NCI-H2029 (cell line): ENCODE measurements at regions not wholly inside any gene's neighbourhood (a gene's known extent, or its start where the extent isn't known, plus 50 kb on each side); places are given as distances from the start of the nearest gene placed in this dataset.
"Not testable (repeated sequence)": the region's sequence is repeated elsewhere in the genome, so short reads cannot be mapped to it uniquely, and the experiment has no call there.

Experiments used
- DNase-seq: peaks from one replicate; lab custom pipeline; 2025; lab: John Stamatoyannopoulos, UW

DNA sequence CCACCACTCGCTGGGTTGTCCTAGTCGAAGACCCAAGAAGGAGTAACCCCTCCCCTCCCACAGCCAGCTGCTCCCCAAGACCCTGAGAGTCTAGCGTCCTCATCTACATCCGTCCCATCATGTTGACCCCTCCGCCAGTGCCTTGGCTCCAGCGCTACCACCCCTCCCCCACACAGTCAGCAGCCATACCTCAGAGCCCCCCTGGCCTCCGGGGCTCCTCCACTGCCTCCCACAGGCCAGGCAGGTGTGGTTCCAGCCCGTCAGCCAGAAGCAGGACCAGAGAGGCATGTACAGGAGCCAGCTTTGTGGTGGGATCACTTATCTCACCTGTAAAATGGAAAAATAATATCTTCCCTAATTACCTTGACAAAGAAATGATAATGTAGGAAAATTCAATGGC, 51.5 kb upstream of the PHF21B start:
- no peak for DNase-seq

DNA sequence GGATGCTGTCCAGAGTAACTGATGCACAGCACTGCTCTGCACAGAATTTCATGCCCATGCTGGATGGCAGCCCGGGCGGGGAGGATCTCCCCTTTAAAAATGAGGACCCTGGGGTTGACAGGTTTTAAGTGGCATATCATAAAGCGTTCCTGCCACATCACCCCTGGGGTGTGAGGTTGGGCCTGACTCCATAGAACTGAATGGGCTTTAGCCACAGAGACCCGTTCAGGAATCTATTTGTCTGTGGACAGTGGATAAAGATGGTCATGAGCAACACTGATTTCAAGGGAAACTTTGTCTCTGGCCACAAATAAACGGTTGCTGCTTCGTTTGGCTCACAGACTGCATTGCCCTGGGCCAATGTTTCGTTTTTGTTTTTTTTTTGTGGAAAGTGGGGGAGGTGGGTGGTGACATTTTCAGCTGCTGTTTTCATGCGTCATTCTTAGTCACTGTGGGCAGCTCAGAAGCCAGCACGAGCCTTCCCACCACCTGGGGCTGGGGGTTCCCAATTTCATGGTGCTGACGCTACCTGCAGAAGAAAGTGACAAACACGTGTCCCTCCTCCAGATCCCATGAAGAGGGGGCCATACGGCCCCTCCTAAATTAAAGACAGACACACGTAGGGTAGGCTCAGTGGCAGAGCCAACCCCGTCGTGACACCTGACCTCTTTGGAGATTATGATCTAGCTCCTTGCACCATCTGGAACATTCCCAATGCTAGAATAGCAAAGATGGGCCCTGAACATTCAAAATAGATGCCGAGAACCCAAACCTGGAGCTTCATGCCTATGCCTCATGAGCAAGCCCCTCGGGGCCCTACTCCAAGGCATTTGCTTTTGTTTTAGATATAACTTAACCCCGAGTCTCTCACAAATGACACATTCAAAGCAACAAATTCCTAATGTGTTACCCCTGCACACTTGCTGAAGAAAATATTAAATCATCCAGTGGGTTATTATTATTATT, 54.8 kb upstream of the PHF21B start:
- DNase-seq, result no peak

DNA sequence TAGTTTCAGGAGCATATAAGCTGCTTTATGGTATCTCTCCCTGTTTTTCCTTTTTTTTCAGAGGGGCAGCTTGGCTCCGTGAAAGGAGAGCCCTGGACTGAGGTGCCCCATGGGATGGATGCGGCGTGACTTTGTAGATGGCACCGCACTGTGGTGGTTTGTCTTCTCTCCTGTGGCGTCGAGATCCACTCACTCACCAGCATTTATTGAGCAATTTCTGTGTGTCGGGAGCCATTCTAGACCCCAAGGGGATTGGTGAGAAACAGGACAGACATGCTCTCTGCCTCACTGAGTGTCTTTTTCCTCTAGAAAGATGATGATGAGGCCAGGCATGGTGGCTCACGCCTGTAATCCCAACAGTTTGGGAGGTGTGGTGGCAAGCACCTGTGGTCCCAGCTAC, 55.9 kb upstream of the PHF21B start:
- DNase-seq, result no peak

DNA sequence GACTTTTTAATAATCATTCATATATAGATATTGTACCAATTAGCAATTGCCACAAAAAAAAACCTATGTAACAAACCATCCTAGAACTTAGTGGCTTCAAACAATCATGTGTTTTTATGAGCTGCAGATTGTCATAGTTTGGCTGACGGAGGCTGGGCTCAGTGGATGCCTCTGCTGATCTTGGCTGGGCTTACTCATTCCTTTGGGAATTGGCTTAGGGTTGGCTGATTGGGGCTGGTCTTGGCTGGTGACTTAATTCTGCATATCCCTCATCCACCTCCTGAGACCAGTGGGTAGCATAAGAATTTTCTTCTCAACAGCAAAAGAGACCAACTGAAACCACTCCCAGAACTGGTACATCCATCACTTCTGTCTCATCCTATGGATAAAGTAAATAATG, 57.9 kb upstream of the PHF21B start:
- no peak for DNase-seq

DNA sequence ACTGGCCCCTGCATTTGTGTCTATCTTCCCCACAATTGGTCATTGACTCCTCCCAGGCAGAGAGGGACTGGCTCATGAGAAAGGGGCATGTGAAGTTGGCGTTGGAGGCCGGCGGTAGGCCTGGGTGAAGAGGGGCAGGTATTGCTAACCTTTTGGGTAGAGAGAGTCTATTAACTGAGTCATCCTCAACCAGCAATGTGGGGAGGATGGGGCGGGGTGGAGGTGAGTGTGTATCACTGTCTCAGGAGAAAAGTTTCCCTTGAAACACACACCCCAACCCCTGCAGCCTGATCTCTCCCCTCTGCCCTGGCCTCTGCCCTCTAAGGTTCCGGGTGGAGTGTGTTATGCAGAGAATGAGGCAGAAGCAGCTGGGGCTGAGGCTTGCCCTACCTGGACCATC, 60.1 kb upstream of the PHF21B start:
- no peak for DNase-seq

DNA sequence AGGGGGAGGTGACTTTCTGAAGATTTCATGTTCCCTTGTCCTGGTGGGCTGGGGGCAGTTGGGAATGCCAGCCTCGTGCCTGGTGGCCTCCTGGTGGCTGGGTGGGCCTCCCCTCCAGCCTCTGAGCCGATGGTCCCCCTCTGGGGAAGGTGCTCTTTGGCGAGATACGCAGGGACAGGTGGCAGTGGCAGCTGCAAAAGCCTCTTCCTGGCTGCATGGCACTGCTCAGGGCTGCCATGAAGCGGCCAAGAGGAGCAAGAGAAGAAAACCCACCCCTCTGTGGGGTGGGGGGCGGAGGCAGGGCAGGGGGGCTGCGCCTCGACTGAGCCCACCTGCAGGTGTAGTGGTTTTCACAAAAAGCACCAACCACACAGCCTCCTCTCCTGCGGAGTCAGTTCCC, 61.8 kb upstream of the PHF21B start:
- DNase-seq, result no peak

DNA sequence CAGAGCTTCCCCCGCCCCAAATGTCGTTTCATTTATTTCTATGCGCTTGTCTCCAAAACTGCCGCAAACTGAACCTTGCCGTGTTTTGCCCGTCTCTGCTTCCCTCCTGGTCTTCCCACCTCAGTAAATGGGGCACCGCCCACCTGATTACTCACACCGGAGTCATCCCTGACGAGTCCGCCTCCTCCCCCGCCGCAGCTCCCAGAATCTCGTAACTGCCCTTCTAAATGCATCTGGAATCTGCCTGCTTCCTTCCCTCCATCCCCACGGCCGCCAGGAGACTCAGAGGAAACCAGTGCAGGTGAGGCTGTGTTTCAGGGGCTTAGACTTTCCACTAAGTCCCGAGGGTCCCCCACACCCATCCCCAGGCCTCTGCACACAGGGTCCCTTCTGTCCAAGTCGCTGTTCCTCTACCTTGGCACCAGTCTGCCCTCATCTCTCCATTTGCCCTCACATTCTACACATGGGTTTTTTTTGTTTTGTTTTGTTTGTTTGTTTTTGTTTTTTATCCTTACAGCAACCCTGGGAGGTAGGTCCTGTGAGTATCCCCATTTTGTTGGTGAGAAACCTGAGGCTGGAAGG, 62.6 kb upstream of the PHF21B start:
- DNase-seq, result no peak

DNA sequence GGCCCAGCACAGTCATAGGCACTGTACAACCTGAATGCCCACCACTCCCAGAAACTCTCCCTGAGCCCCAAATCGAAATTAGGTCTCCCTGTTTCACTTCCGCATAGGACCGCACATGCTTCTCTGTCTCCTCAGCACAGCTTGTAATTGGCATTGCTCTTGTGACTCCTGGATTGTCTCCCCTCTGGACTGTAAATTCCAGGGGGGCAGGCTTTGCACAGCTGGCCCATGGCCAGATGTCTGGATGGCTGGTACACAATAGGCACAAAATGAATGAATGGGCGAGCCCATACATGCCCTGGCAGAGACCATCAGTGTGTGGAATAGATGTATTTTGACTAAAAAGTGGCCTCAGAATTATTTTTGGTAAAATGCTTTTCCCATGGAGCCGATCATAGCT, 63.3 kb upstream of the PHF21B start:
- no peak for DNase-seq

DNA sequence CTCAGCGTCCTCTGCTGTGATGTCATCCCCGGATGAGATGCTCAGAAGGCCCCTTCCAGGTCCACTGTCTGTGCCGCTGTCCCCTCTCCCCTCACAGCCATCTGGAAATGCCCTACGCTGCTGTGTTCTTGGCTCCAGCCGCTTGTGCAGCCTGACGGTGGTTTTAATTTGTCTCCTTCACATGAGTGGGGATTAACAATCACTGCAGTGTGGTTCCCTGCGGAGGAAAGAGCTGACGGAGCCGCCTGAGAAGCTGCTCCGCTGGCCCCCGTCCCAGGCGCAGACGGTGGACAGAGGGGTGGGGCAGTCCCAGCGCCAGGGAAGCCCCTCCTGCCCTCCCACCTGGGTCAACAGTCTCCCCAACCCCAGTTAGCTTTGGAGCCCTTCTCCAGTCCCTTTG, 67.5 kb upstream of the PHF21B start:
- no peak for DNase-seq

DNA sequence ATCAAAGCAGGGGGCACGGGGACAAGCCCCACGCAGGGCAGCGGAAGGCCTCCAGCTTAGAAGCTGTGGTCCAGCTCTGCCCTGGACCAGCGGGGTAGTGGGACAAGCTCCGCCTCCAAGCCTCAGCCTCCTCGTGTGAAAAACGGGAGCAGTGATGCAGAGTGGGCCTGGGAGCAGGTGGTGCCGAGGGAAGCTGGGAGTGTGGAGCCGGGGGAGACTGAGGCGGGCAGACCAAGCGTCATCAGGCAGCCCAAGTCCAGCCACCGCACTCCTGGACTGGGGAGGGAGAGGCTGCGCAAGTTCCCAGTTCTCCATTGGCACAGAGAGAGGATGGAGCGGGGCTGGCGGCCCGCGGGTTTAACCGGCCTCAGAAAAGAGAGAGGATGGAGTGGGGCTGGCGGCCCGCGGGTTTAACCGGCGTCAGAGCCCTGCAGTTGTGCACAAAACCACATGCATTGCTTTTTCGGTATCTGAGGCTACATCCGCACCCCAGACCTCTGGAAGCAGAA, 68.1 kb upstream of the PHF21B start:
- no peak for DNase-seq

DNA sequence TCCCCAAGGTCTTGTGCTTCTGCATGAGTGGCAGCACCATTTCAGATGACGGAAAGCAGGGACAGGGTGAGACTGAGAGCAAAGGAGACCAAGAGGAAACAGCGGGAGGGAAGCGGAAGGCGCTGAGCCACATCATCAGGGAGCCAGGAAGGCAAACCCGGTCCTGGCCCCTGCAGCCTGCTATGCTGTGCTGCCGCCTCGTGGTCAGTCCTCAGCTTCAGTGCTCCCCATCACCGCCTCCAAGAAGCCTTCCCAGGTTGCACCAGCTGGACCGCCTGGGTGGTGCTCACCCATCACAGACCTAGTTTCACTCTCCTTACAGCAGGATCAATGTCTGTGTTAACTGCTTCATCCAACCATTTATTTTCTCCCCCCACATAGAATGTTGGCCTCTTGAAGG, 73.0 kb upstream of the PHF21B start:
- DNase-seq, result no peak

DNA sequence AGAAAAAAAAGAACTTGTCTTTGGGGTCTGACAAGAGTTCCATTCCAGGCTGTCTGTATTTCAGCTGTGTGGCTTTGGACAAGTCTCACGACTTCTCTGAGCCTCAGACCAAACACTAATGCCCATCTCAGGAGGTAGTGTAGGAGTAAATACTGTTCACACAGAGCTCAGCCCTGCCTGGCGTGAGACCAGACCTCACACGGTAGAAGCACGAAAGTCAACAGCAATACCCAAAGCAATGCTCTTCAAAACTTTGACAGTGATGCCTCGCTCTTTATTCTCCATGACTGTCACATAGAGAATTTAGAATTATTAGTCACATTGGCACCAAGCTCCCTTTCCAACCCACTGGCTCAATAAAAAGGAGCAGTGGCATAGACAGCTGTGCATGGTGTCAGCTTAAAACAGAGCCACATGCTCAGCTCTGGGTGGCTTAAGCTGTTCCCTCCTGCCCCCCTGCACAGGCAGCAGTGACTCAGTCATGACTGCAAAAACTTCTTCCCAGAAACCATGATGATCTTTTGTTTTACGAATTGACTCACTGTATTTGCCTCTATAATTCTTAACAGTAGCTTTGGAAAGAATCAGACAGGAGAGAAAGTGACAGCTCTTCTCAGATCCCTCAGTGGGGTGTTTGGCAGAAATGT, 74.0 kb upstream of the PHF21B start:
- DNase-seq, result no peak

DNA sequence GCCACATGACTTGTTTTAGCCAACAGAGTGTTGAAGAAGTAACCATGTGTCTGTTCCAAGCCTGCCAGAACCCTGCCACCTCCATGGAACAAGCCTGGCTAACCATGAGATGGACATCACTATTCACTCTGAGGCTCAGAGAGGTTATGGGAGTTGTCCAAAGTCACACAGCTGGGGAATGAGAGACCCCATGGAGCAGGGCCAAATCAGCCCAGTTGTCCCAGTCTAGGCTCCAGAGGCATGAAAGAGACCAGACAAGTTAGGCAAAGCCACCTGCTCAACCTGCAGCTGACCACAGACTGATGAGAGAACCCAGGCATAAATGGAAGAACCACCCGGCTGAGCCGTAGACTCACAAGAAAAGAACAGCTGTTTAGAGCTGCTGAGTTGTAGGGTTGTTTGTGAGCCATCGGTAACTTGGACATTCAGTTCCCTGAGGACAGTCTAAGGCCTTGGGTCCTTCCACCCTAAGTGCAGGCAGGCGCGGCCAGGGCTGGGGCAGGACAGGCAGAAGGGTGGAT, 74.7 kb upstream of the PHF21B start:
- DNase-seq, result no peak

DNA sequence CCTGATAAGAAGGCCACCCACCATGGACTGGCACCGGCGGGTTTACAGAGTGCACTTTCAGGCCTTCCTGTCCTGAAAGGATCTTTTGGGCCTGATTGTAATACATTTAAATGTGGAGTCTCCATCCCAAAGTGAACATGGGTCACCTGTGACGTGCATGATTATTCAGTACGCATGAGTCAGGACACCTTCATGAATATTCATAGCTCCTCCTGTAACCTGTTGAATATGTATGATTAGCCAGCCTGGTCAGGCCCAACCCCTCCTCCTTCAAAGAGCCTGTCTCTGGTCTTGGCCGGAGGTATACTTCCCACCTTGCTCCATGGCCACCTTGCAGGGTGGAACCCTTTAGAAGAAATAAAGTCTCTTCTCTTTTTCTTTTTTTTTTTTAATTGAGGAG, 75.9 kb upstream of the NUP50 start:
- DNase-seq, result no peak

DNA sequence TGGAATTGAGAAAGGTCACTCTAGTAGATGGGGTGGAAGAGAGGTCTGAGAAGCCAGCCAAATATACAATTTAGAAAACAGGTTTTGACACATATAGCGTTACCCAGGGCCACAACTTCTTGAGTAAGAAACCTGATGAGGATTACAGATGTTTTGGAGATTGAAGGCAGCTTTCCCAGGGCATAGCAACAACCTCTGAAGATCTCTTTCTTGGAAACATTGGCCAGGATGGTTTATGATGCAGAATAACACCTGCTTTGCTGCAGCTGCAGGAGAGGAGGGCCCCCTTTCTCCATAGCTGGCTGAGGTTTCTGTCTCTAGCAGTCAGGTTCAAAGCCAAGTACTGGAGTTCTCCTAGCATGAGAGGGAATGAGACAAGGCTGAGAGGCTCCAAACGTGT, 75.1 kb upstream of the NUP50 start:
- no peak for DNase-seq

DNA sequence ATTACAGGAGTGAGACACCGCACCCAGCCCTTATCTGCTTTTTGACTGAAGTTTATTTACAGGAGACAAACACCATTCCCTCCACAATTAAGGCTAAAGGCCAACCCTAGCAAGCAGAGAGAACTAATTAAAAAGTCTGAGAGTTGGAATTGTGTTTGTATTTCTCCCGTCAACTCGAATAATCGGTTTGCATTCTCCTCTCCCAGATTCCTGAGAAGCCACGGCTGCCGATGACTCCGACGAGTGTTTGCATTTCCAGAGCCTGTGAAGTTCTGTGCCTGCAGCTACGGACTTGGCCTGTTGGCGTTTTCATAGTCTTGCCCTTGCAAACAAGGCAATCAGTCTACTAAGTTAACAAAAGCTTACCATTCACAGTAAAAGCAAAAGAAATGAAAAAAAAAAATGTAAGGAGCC, 73.2 kb upstream of the NUP50 start:
- no peak for DNase-seq

DNA sequence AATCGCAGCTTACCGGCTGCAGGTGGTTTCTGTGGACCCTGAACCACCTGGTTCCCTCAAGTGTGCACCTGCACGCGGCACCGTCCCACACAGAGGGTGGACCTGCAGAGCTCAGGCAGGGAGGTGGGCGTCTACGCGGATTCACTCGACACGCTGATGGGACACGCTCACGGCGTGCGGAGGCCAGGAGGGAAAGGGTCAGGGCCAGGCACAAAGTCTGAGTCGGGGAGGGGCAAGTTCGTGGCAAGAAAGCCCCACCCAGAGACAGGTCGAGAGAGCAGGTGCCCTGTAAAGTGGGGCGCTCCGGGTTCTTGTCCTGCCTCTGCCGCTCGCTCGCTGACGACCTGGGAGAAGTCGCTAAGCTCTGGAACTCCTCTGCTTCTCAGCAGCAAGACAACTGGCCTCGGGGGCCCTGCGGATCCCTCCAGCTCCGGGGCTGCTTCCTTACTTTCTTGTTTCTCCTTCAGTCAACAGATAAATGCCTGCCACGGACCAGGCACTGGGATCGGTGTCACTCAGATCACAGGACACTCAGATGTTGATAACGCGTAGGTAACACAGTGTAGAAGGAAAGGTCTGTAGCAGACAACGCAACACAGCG, 72.4 kb upstream of the NUP50 start:
- no peak for DNase-seq

DNA sequence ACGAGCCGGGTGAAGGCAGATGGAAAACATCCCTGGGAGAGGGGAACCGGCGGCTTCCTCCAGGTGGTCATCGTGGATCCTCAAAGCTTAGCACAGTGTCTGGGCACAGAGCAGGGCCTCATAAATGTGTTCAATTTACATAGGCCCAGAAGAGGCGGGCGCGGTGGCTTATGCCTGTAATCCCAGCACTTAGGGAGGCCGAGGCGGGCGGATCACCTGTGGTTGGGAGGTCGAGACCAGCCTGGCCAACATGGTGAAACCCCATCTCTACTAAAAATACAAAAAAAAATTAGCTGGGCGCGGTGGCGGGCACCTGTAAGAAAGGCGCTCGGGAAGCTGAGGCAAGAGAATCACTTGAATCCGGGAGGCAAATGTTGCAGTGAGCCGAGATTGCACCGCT, 71.8 kb upstream of the NUP50 start:
- not testable (repeated sequence) for DNase-seq

DNA sequence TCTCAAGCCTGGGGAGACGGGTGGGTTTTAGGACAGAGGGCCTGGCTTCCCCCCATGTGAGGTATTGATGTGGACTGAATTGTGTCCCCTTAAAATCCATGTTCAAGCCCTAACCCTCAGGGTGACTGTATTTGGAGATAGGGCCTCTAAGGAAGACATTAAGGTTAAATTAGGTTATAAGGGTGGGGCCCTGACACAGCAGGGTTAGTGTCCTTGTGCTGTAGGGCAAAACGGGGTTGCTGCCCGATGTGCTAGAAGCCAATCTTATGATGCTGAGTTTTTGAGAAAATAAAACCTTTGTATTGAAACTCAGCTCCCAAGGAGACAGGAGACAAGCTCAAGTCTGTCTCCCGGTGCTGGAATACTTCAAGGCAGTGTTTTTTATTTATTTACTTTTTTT, 71.1 kb upstream of the NUP50 start:
- DNase-seq, result no peak

DNA sequence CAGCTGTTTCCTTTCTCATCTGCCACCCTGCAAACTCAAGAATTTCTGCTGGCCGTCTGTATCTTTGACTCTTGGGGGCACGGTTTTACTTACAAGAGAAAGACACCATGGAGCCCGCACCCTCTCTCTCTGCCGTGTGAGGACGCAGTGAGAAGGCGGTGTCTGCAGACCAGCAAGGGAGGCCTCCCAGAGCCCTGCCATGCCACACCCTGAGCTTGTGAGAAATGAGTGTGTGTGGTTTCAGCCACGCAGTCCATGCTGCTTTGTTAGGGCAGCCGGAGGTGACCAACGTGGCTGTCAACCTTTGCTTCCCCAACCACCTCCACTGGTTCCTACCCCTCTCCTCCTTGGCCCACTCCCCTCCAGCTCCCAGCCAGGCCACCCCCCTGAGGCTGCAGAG, 70.1 kb upstream of the NUP50 start:
- DNase-seq, result no peak

DNA sequence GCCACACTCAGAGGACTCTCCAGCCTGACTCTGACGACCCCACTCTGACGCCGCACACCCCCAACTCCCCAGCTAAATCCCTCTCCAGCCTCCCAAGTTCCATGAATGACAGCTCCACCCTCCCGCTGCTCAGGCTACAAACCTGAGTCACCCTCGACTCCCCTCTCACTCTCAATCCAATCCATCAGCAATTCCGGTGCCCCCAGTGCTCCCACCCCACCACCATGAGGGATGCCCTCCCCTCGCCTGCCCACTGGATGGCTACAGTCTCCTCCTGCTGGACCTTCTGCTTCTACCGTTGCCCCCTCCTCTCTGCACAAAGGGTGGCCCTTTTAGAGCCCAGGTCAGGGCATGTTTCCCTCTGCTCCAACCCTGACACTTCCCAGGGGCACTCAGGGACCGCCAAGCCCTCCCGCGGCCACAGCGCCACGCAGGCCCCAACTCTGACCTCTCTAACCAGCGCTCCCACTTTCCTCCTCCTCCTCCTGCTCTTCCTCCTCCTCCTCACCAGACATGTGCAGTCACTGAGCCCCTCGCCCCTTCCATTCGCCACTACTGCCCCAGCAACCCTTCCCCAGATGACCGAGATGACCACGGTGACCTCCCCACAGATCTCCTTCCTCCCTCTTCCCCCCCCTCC, 69.5 kb upstream of the NUP50 start:
- no peak for DNase-seq

DNA sequence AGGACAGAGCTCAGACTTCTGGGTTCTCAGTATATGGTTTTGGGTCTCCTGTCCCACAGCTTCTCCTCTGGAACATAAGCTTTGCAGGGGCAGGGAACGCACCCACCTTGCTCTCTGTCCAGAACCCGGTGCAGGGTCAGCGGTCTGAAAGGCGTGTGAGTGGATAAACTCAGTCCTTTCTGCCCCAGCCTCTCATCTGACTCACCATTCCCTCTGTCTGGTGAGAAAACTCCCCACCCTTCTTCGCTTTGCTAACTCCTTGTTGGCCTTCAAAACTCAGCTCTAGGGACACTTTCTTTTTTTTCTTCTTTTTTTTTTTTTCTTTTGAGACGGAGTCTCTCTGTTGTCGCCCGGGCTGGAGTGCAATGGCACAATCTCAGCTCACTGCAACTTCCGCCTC, 68.9 kb upstream of the NUP50 start:
- no peak for DNase-seq
